ENCODE measurements at regions not wholly inside any gene's neighbourhood (a gene's known extent, or its start where the extent isn't known, plus 50 kb on each side); places are given as distances from the start of the nearest gene placed in this dataset.
A peak's percentile ranks its signal among the peaks of the same experiment; 100 is the strongest.

GRCh38 chr1:94335447-94335846, 82.7 kb upstream of the ABCD3 start:
- no peak for TF ChIP-seq CTCF (conservative IDR thresholded peaks at IDR 0.05; ENCODE audit: control insufficient read depth, insufficient read depth, low read depth, low read length)
- no peak overlapping the region for H3K4me3 ChIP-seq (ENCODE audit: control insufficient read depth, low read depth, low read length)
- no peak for DNase-seq (ENCODE audit: low read depth)

DNA sequence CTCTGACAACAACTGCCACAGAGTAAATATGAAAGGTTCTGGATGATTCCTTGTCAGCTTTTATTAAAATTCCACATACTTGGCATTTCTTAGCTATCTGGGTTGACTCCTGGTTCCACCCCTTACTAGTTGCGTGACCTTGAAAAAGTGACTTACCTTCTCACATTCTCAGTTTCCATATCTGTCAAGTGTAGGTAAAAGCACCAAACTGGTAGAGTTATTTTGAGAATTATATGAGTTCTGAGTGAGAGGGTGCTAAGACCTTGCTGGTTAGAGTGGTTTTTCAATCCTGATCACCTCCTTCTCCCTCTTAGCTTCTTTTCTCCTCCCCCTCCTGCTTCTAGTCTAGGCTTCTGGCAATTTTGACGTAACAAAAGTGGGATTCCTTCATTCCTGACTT, 83.4 kb upstream of the ABCD3 start:
- no peak for TF ChIP-seq CTCF (conservative IDR thresholded peaks at IDR 0.05; ENCODE audit: control insufficient read depth, insufficient read depth, low read depth, low read length)
- no peak for DNase-seq (ENCODE audit: low read depth)
- no peak overlapping the region for H3K4me3 ChIP-seq (ENCODE audit: control insufficient read depth, low read depth, low read length)

DNA sequence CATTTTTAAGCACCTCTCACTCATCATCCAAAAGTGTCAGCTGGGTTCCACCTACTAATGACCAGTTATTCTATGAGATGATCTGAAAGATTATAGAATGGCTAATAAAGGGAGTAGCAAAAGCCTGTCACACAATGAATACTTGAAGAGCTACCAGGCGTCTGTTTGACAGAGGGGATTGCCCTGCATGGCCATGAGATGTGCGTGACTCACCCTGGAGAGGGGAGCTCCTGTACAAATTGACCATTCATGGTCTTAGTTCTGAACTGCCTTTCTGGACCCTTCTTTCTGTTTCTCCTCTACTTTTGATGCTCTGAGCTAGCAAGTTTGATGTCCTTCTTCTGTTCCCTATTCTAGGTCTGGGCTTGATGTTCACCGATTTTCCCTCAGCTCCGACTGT, 85.2 kb upstream of the ABCD3 start:
- TF ChIP-seq CTCF (conservative IDR thresholded peaks at IDR 0.05; ENCODE audit: control insufficient read depth, insufficient read depth, low read depth, low read length): no peak
- peak; percentile 61 for DNase-seq (ENCODE audit: low read depth)
- no peak overlapping the region for H3K4me3 ChIP-seq (ENCODE audit: control insufficient read depth, low read depth, low read length)

- no peak for DNase-seq (ENCODE audit: low read depth)
- no peak for TF ChIP-seq CTCF (conservative IDR thresholded peaks at IDR 0.05; ENCODE audit: control insufficient read depth, insufficient read depth, low read depth, low read length)
- no peak overlapping the region for H3K4me3 ChIP-seq (ENCODE audit: control insufficient read depth, low read depth, low read length)
Observed at GRCh38 chr1:94332516-94332915, 85.7 kb upstream of the ABCD3 start.

- peak; percentile 88 for TF ChIP-seq CTCF (conservative IDR thresholded peaks at IDR 0.05; ENCODE audit: control insufficient read depth, insufficient read depth, low read depth, low read length)
- DNase-seq (ENCODE audit: low read depth): peak; percentile 73
- no peak overlapping the region for H3K4me3 ChIP-seq (ENCODE audit: control insufficient read depth, low read depth, low read length)
Observed at GRCh38 chr1:94329986-94330385, 88.2 kb upstream of the ABCD3 start.

DNA sequence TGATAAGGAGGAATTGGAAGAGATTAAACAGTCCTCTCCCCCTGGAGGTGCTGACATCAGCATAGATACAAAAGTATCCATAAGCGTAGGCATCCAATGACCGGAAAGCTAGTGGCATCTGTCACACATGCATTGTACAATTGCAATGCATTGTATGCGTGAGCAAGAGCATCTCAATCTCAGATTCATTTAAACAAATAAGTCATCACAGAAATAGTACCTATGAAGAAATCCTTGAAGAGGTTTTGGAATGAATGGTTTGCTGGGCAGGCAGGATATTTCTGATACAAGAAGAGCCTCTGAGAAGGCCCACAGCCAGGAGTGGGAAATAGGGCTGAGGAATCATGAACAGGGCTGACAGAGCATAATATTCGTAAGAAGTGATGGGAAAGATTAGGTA, 88.9 kb upstream of the ABCD3 start:
- DNase-seq (ENCODE audit: low read depth): no peak
- H3K4me3 ChIP-seq (ENCODE audit: control insufficient read depth, low read depth, low read length): no peak overlapping the region

More for the DNA sequence above, 88.9 kb upstream of the ABCD3 start:
- no peak for TF ChIP-seq CTCF (conservative IDR thresholded peaks at IDR 0.05; ENCODE audit: control insufficient read depth, insufficient read depth, low read depth, low read length)
